Panc1 (cell line): ENCODE measurements at regions not wholly inside any gene's neighbourhood (a gene's known extent, or its start where the extent isn't known, plus 50 kb on each side); places are given as distances from the start of the nearest gene placed in this dataset.

Source experiments
- ATAC-seq: fragments of 200-7000 bp; cut with Tn5 transposase; 2 replicates; pipeline ENCODE4 v1.9.1; 2020; ENCODE audit warnings: mild to moderate bottlenecking, moderate library complexity
- BruUV-seq: library from RNA; stranded (reverse); fragments of 400-500 nt; replicated peaks from 2 replicates; lab custom pipeline; 2021; lab: Mats Ljungman, UMichigan
- CTCF ChIA-PET: fragments of 300-600 bp; sonication (Branson Sonifier 250); formaldehyde crosslinking; loops from one replicate; lab custom pipeline; 2022; ENCODE audit warnings: antibody characterized with exemption; lab: Charles Lee
- POLR2A ChIA-PET: fragments of 300-600 bp; sonication (Branson Sonifier 250); formaldehyde crosslinking; loops from one replicate; lab custom pipeline; 2022; ENCODE audit warnings: antibody characterized with exemption; lab: Charles Lee
- DNase-seq: peaks from one replicate; pipeline ENCODE4 v3.0.0-alpha.2; 2010; ENCODE audit warnings: low read depth, low spot score
- H3K27ac ChIP-seq: 2 replicates; pipeline ENCODE4 v1.5.1; 2011; ENCODE audit warnings: mild to moderate bottlenecking, low read length, inconsistent platforms
- H3K27me3 ChIP-seq: fragments of 200-500 bp; sonication (Bioruptor generic); 2 replicates; pipeline ENCODE4 v1.6.0; 2014; ENCODE audit warnings: low read length, inconsistent platforms; ENCODE audit not compliant: control insufficient read depth, insufficient read depth
- H3K36me3 ChIP-seq: fragments of 200-500 bp; sonication (Bioruptor generic); 2 replicates; pipeline ENCODE4 v1.5.1; 2014; ENCODE audit warnings: inconsistent platforms, mild to moderate bottlenecking, low read length, moderate library complexity; ENCODE audit not compliant: control insufficient read depth, insufficient read depth
- H3K4me1 ChIP-seq: 2 replicates; pipeline ENCODE4 v1.5.1; 2011; ENCODE audit warnings: inconsistent platforms, mild to moderate bottlenecking, low read length, moderate library complexity; ENCODE audit not compliant: control insufficient read depth, insufficient read depth
- H3K4me3 ChIP-seq, 2 experiments: 2 replicates each; pipeline ENCODE4 v1.5.1; 2011 to 2012; ENCODE audit warnings: low read depth in 2 of 2, low read length in 2 of 2, mild to moderate bottlenecking in 2 of 2, inconsistent platforms in 1 of 2, moderate library complexity in 1 of 2
- H3K9me3 ChIP-seq: fragments of 200-500 bp; sonication (Bioruptor generic); 2 replicates; pipeline ENCODE4 v1.5.1; 2014; ENCODE audit warnings: low read depth, mild to moderate bottlenecking, inconsistent platforms, low read length, moderate library complexity; ENCODE audit not compliant: control insufficient read depth, insufficient read depth
- CTCF ChIP-seq: fragments of 450-650 bp; IDR thresholded peaks from 2 replicates; pipeline ENCODE4 v1.5.1; 2017; ENCODE audit warnings: mild to moderate bottlenecking
- POLR2AphosphoS5 ChIP-seq: IDR thresholded peaks from 2 replicates; pipeline ENCODE4 v1.6.1; 2012; ENCODE audit warnings: mild to moderate bottlenecking, low read depth, low read length, moderate library complexity
- REST ChIP-seq, 2 experiments: IDR thresholded peaks; 2 replicates each; pipeline ENCODE4 v1.6.1; 2011 to 2012; ENCODE audit warnings: low read depth in 2 of 2, control low read depth in 1 of 2, low read length in 1 of 2, mild to moderate bottlenecking in 1 of 2, moderate library complexity in 1 of 2; ENCODE audit not compliant: insufficient read depth in 1 of 2
- SIN3A ChIP-seq: IDR thresholded peaks from 2 replicates; pipeline ENCODE4 v1.6.1; 2012; ENCODE audit warnings: low read depth, mild to moderate bottlenecking, low read length, moderate library complexity, borderline replicate concordance; ENCODE audit not compliant: insufficient read depth
- TCF7L2 ChIP-seq: IDR thresholded peaks from 2 replicates; pipeline ENCODE4 v1.6.1; 2011; ENCODE audit warnings: mild to moderate bottlenecking, low read depth, low read length, inconsistent platforms
- in situ Hi-C: cut with HindIII; loops from 2 replicates; pipeline ENCODE4 v1.10.0; 2016; ENCODE audit warnings: low sequenced_read_pairs, low pct_unique_long_range_greater_than_20kb
- intact Hi-C: fragments of 100-400 bp; cut with micrococcal nuclease; formaldehyde crosslinking; loops from one replicate; pipeline ENCODE4 v1.10.0; 2022; ENCODE audit not compliant: unreplicated experiment

GRCh38 chr9:95810814-95811213 is 64.7 kb upstream of the ERCC6L2 start:
- no peaks in the 10 kb centered on the region for H3K36me3 ChIP-seq
- H3K9me3 ChIP-seq = no peaks in the 10 kb centered on the region
- CTCF ChIA-PET = no interaction called here
- ATAC-seq (no peak), DNase-seq (no peak)
- no peak overlapping the region for H3K4me3 ChIP-seq
- H3K27me3 ChIP-seq = no peaks in the 10 kb centered on the region
- H3K4me1 ChIP-seq = no peaks in the 10 kb centered on the region
- intact Hi-C loops = no loop called here
- POLR2A ChIA-PET = no interaction called here
- no TSS peak for BruUV-seq
- TF ChIP-seq CTCF (no peak), REST (IDR thresholded peaks at IDR 0.05; ENCODE audit: insufficient read depth in 1 of 2, low read depth in 2 of 2, low read length in 1 of 2) (no peak), POLR2AphosphoS5 (no peak), TCF7L2 (no peak), SIN3A (no peak)
- no peak overlapping the region for H3K27ac ChIP-seq
- in situ Hi-C loops = no loop called here

- Histone ChIP-seq H3K9me3 (no peaks in the 10 kb centered on the region), H3K4me3 (no peak overlapping the region), H3K27me3 (no peaks in the 10 kb centered on the region), H3K36me3 (no peaks in the 10 kb centered on the region), H3K27ac (no peak overlapping the region), H3K4me1 (no peaks in the 10 kb centered on the region)
- DNase-seq (no peak), ATAC-seq (no peak)
- intact Hi-C loops (no loop called here), in situ Hi-C loops (no loop called here)
- TF ChIP-seq SIN3A (no peak), REST (IDR thresholded peaks at IDR 0.05; ENCODE audit: insufficient read depth in 1 of 2, low read depth in 2 of 2, low read length in 1 of 2) (no peak), POLR2AphosphoS5 (no peak), CTCF (no peak), TCF7L2 (no peak)
- BruUV-seq = no TSS peak
- POLR2A ChIA-PET = no interaction called here
- CTCF ChIA-PET = no interaction called here
Observed at GRCh38 chr9:95810133-95810532, 65.4 kb upstream of the ERCC6L2 start.
